ENCODE measurements at regions not wholly inside any gene's neighbourhood (a gene's known extent, or its start where the extent isn't known, plus 50 kb on each side); places are given as distances from the start of the nearest gene placed in this dataset.

DNA sequence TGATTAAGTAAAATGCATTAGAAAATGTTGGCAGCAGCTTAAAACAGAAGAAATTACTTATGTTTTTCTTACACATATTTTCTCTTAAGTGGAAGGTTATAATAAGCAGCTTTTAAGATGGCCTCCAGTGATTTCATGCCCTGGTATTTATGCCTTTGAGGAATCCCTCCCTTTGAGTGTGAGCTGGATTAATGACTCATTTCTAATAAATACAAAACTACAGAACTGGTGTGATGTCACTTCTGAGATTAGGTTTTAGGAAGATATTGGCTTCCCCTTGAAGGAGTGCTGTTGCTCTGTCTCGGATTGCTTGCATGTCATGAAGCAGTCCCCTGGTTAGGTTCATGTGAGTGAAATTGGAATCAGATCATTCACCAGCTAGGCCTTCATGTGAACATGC lies 143.2 kb upstream of the EPHA7 start:
- no peaks in the 10 kb centered on the region for H3K27me3 ChIP-seq (ENCODE audit: insufficient read depth, low read length)
- no peak overlapping the region for H2AFZ ChIP-seq (ENCODE audit: low read depth, low read length, poor library complexity, severe bottlenecking)
- no peak overlapping the region for H3K4me3 ChIP-seq (replicated peaks in 1 of 2; ENCODE audit: low read depth in 1 of 2, low read length in 2 of 2)
- H3K36me3 ChIP-seq (ENCODE audit: control insufficient read depth in 1 of 2, insufficient read depth in 2 of 2, low read length in 2 of 2), result no peaks in the 10 kb centered on the region
- ATAC-seq (no peak), DNase-seq (ENCODE audit: low read depth, low spot score) (no peak)
- ChIA-PET CTCF (no interaction called here), RAD21 (ENCODE audit: low non-redundant PET in 1 of 2, low total read pairs in 2 of 2, uncharacterized antibody in 2 of 2, unreplicated experiment in 2 of 2) (no interaction called here), POLR2A (no interaction called here)
- H3K9me3 ChIP-seq (ENCODE audit: control insufficient read depth in 1 of 2, insufficient read depth in 1 of 2, low read depth in 1 of 2, low read length in 2 of 2), result no peaks in the 10 kb centered on the region; a peak in 1 of 4 replicates
- H3K4me1 ChIP-seq (ENCODE audit: control insufficient read depth in 1 of 2, insufficient read depth in 2 of 2, low read length in 2 of 2), result no peaks in the 10 kb centered on the region
- TF ChIP-seq, protein P1, sequence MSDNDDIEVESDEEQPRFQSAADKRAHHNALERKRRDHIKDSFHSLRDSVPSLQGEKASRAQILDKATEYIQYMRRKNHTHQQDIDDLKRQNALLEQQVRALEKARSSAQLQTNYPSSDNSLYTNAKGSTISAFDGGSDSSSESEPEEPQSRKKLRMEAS (IDR thresholded peaks at IDR 0.05), result no peak
- TF ChIP-seq SIN3A (IDR thresholded peaks at IDR 0.05; ENCODE audit: low read depth) (no peak), RAD21 (IDR thresholded peaks at IDR 0.05; ENCODE audit: low read depth) (no peak), FOSL1 (IDR thresholded peaks at IDR 0.05; ENCODE audit: low read depth) (no peak), ZNF274 (IDR thresholded peaks at IDR 0.05; ENCODE audit: low read depth, low read length) (no peak), ELF1 (IDR thresholded peaks at IDR 0.05; ENCODE audit: borderline replicate concordance, low read depth) (no peak), POLR2AphosphoS5 (IDR thresholded peaks at IDR 0.05; ENCODE audit: low read depth, low read length) (no peak), YY1 (IDR thresholded peaks at IDR 0.05; ENCODE audit: extremely low read depth, insufficient replicate concordance, low read depth, low read length) (no peak), EZH2 (IDR thresholded peaks at IDR 0.05) (no peak), EGR1 (IDR thresholded peaks at IDR 0.05; ENCODE audit: low read depth) (no peak), SP1 (IDR thresholded peaks at IDR 0.05; ENCODE audit: low read depth) (no peak), JUND (IDR thresholded peaks at IDR 0.05) (no peak), POLR2A (IDR thresholded peaks at IDR 0.05; ENCODE audit: borderline replicate concordance, extremely low read depth, insufficient read depth, insufficient read length) (no peak), TCF7L2 (IDR thresholded peaks at IDR 0.05; ENCODE audit: borderline replicate concordance, extremely low read depth, insufficient read depth, insufficient read length) (no peak)
- TF ChIP-seq, protein P2, sequence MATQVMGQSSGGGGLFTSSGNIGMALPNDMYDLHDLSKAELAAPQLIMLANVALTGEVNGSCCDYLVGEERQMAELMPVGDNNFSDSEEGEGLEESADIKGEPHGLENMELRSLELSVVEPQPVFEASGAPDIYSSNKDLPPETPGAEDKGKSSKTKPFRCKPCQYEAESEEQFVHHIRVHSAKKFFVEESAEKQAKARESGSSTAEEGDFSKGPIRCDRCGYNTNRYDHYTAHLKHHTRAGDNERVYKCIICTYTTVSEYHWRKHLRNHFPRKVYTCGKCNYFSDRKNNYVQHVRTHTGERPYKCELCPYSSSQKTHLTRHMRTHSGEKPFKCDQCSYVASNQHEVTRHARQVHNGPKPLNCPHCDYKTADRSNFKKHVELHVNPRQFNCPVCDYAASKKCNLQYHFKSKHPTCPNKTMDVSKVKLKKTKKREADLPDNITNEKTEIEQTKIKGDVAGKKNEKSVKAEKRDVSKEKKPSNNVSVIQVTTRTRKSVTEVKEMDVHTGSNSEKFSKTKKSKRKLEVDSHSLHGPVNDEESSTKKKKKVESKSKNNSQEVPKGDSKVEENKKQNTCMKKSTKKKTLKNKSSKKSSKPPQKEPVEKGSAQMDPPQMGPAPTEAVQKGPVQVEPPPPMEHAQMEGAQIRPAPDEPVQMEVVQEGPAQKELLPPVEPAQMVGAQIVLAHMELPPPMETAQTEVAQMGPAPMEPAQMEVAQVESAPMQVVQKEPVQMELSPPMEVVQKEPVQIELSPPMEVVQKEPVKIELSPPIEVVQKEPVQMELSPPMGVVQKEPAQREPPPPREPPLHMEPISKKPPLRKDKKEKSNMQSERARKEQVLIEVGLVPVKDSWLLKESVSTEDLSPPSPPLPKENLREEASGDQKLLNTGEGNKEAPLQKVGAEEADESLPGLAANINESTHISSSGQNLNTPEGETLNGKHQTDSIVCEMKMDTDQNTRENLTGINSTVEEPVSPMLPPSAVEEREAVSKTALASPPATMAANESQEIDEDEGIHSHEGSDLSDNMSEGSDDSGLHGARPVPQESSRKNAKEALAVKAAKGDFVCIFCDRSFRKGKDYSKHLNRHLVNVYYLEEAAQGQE (IDR thresholded peaks at IDR 0.05; ENCODE audit: low read depth), result no peak
- intact Hi-C loops (cut with micrococcal nuclease), result no loop called here
- BruUV-seq (replicated peaks), result no TSS peak
- H3K4me2 ChIP-seq (ENCODE audit: low read length), result no peak overlapping the region
- H3K9ac ChIP-seq (ENCODE audit: low read length), result no peak overlapping the region
- no peaks in the 10 kb centered on the region for H3K79me2 ChIP-seq (ENCODE audit: insufficient read depth, low read length)
- H4K20me1 ChIP-seq (ENCODE audit: insufficient read depth), result no peaks in the 10 kb centered on the region
- H3K9me2 ChIP-seq (ENCODE audit: insufficient read depth), result no peaks in the 10 kb centered on the region
- H3K27ac ChIP-seq (ENCODE audit: low read depth, low read length), result no peak overlapping the region

All from HCT116 (cell line).